Left colon (tissue), 2 donors: ENCODE measurements at regions not wholly inside any gene's neighbourhood (a gene's known extent, or its start where the extent isn't known, plus 50 kb on each side); places are given as distances from the start of the nearest gene placed in this dataset.

Experiments
- ATAC-seq: fragments of 200-7000 bp; cut with Tn5 transposase; one replicate; pipeline ENCODE4 v1.9.1; 2020; ENCODE audit warnings: mild to moderate bottlenecking, moderate library complexity
- DNase-seq, 2 donors: peaks; one replicate each; pipeline ENCODE4 v3.0.0-alpha.2; 2020
- intact Hi-C, 2 donors: fragments of 100-400 bp; cut with DNase I in 1 of 2; cut with micrococcal nuclease in 1 of 2; formaldehyde crosslinking; loops; one replicate each; pipeline versions ENCODE4 v1.11.2 to v1.14.0; 2022; cut with DNase I, micrococcal nuclease
- donor health status: DM: no; HTN: no; CAD: no.
- donor health status: DM: yes; HTN: yes; CAD: no.

DNA sequence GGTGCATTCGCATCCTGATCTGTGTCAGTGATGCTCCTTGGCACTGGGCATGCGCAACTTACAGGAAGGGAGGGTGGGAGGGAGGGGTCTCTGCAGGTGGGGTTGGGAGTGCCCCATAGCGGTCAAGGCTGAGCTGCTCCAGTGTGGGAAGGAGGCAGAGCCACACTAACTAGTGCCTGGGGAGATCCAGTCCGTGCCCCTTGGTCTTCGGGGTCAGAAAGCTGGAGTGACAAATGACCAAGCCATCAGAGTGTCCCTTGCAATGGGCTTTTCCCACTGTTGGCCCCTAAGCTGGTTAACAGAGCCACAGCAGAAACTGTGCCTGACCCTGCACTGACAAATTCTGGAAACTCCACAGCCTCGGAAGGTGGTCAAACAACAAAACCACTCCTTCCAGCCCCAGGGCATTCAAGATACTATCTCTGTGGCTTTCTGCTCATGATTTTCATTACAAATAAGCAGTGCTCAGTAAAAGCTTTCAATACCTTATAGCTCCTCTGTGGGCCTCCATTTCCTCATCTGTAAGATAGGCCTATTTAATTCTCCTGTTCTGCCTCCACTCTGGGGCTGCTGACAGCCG is 138.1 kb upstream of the UNC5B start:
- intact Hi-C loops: no loop called here
- DNase-seq (no peak), ATAC-seq (no peak)

DNA sequence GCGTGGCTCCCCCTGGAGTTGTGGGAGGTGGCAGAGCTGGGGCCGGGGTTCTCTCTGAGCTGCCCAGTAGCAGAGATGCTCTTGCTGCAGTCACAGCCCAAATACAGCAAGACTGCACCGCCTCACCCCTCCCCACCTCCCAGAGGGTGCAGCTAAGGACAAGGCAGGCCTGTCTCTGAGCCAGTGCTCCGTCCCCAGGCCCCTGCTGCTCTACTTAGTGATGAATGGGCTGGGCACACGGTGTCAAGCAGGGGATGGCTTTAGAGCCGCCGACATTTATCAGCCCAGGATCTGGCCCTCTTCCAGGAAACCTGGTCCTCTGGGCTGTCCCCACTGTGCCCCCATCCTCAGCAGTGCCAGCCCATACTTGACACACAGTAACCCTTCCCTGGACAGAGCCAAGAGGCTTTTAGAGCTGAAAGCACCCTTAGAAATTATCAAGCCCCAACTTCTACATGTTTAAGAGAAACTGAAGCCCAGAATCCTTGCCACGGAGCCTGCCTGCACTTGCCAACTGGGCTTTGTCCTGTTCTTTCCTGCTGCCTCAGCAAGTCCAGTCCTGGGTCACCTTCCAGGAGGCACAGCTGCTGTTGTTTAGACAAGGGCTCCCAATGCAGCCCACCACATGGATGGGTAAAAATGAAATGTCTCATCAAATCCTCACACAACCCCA is 137.1 kb upstream of the UNC5B start:
- no peak for DNase-seq
- intact Hi-C loops: no loop called here
- ATAC-seq: no peak

DNA sequence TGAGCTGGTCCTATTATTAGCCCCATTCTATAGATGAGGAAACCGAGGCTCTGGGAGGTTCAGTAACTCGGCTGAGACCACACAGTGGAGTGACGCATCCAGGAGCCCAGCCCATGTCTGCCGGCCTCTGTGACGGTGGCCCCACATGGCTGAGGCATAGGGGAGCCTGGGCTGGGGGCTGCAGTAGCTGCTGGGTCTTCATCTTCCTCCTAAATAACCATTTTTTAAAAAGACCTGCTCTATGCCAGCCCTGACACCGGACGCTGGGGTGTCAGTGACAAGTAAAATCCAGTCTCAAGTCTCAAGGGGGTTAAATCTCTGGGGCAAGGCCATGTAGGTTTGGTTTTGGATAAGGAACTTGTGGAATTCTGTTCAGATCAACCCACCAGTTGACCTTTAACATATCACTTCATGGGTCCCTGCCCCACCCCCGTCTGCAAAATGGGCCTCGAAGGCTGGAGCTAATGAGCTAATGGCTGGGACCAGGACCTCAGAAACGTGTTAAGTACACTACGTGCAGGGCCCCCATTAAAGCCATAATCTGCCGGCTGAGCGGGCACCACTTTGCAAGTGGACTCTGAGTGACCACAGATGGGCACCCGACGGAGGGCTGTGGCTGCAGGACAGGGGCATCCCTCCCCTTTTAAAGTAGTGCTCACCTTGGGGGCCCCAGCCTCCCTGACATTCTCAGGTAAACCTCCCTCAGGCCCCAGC is 136.5 kb upstream of the UNC5B start:
- intact Hi-C loops: no loop called here
- ATAC-seq (no peak), DNase-seq (no peak)

DNA sequence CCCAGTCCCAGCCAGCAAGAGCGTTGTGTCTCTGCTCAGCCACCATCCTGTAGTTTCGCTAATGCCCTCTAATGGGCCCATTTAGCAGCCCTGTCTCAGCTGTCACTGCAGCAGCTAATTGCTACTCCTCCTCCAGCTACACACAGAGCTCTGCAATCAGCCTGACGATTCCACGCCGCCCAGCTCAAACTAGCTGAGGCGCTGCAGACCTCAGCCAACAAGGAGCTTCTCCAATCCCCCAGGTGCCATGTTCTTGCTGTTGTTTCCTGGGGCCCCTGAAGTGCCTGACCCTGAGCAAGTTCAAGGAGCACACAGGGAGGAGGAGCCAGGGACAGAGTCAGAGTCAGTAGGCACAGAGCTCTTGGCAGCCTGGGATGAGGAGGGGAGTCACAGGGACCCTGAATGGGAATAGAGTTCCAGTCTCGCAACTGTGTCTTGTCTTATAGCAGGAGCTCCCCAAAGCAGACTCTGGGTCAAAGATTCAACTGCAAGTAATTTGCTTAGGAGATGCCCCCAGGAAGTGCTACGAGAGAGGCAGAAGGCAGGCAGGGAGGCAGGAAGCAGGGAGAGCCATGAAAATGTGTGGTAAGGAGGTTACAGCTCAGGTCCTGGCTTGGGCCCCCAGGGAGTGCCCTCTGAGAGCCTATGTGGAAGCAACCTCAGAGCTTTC is 135.8 kb upstream of the UNC5B start:
- ATAC-seq: no peak
- intact Hi-C loops: no loop called here

DNA sequence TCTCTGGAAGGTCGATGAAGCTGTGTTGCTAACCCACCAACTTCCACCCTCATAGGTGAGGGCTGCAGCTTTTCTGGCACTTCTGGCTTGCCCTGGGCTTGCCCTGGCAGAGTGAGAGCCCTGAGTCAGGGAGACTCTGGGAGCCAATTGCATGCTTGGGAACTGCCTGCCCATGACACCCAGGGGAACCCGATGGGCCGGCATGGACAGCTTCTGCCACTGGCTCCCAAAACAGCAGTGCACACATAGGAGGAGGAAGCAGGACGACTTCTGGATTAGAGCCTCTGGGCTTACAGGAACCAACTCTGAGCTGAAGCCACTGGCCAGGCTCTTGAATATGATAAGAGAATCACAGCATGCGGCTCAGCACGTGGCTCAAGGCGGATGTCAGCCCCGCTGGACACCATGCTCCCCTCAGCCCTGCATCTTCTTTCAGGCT is 135.2 kb upstream of the UNC5B start:
- intact Hi-C loops: no loop called here

More for the DNA sequence above, 135.8 kb upstream of the UNC5B start:
- no peak for DNase-seq

DNA sequence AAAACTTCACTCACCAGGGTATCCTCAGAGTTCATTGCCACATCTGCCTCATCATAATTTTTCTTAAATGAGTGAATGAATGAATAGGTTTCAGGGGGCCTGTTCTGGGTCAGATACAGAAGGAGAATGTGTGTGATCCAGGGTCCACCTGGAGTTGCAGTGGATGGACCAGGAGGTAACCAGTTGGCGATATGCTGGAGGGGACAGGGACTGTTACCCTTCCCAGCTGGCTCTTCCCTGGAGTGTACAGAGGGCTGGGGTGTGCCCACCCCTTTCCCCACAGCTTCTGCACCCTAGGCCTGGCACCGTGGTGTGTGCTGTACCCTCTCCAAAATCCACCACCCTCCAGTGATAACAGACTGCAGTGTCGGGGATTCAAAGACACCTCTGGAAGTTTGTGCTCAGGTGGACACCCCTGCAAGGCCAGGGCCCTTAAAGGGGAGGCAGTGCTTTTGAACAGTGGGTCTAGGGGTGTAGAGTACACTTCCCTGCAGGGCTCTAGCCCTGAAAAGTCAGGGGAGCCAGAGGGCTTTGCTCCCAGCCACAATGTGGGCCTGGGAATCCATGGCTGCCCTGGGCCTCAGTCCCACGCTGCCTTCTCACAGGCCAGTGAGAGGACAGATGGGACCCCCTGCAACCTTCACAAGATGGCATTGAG is 134.4 kb upstream of the UNC5B start:
- no peak for ATAC-seq
- no peak for DNase-seq
- intact Hi-C loops: no loop called here

More for the DNA sequence above, 135.2 kb upstream of the UNC5B start:
- DNase-seq (no peak), ATAC-seq (no peak)

DNA sequence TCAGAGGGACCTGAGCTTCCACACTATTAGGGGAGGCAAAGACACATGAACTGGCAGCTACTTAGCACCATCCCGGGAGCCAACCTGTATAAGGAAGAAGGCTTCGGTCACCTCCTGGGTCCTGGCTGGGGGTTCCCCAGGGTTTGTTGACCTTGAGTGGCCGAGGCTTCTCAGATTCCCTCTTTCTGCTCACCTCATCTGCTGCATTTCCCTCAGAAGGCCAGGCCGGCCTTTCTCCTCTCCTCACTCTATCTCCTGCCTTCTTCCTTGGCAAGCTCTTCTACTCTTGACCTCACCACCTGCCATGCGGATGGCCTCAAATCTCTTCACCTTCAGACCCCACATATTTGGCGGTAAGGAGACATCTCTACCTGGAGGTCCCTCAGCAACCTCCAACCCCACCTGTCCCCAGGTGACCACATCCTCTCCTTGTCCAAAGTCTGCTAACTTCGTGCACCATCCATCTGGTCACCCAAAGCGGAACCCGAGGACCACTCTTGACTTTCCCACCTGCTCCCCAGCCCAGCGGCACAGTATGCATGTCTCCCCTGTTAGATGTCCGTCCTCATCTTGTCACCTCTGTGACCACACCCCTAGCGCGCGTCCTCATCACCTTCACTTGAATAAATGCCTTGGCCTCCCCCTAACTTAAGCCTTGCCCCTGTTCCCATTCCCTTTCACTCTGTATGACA is 133.8 kb upstream of the UNC5B start:
- ATAC-seq (no peak), DNase-seq (no peak)
- intact Hi-C loops: no loop called here

DNA sequence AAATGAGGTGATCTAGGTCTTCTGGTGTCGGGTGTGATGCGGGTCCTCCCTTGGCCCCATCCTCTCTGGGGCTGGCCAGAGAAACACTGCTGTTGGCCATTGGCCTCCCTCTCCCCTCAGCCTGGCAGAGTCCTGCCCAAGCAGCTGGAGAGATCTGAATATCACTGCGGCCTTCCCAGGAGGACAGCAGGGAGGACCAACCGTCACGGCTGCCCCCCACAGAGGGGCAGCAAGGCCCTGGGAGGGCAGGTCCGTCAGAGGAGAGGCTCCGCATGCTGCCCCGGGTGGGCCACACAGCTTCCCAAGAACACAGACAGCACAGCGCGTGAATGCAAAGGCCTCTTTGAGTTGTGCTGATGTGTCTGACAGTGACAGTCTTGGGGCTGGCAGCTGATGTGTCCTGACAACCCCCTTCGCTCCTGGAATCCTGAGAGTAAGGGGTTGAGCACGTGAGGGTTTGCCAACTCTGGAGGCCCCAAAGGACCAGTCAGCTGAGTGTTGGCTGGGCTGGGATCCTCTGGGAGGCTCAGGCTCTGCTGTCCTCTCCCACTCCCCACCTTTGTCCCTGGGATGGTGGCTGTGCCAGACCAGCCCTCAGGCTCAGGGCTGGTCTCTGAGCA is 132.5 kb upstream of the UNC5B start:
- ATAC-seq: no peak
- no peak for DNase-seq
- intact Hi-C loops: no loop called here

DNA sequence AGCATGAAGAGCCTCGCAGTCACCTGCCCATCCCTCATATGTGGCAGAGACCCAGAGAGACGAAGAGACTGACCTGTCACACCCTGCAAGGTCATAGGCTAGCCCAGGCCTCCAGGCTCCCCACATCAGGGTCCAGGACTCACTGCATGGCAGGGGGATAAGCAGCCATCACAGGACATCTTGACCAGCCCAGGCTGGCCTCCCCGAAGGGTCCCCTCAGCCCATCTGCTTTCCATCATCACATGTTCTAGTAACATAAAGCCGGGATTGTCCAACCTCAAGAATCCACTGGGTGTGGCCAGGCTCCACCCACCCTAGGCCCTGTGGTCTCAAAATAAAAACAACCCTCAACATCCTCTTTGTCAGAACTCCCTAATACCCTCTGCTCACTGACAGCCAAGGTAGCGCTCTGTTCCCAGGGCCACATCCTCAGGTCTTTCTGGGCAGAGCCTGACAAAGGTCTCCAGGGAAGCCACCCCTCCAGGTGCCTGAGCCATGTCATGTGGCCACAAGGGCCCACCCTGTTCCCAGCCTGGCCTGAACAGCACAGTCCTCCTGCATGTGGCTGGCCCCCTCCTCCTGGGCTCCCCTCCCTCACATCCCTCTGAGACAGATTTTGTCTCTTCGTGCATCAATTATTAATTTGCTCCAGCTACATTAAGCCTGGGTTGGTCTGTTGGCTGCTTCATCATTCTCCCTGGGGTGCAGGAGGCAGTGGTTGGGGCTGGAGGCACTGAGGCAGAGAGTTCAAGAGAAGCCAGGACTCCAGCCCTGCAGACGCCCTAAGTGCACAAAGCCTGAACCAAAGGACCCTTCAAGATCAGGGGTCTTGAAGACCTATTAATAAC is 131.8 kb upstream of the UNC5B start:
- no peak for ATAC-seq
- DNase-seq: no peak

DNA sequence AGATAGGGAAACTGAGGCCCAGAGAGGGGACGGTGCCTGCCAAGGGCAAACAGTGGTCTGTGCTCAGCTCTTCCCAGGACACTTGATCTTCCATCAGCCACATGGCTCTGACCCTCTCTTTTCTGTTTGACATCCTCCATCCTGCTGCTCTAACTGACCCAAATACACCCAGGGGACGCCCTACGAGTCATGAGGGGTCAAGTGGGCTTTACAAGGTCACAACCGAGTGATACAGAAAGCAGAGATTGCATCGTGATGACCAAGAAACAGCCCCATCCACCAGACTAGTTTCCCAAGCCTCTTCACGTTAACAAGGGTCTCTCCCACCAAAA is 131.2 kb upstream of the UNC5B start:
- intact Hi-C loops: no loop called here
- ATAC-seq (no peak), DNase-seq (no peak)

More for the DNA sequence above, 131.8 kb upstream of the UNC5B start:
- intact Hi-C loops: no loop called here

DNA sequence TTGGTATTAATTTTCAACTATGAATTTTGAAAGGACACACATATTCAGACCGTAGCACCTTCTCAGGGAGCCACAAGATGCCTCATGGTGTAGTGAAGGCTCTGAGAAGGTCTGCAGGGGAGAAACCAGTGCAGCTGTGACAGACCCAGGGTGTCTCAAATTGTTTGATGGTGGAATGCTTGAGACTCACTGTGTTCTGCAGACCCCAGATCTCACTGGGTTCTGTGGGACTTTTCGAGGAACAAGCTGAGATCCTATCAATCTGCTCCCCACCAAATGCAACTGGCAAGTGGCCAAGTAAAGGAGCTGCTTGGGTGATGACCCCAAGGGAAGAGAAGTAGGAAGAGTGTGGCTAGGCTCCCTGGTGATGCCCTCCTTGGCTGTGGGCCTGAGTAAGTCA is 130.5 kb upstream of the UNC5B start:
- no peak for DNase-seq
- no peak for ATAC-seq
- intact Hi-C loops: no loop called here

DNA sequence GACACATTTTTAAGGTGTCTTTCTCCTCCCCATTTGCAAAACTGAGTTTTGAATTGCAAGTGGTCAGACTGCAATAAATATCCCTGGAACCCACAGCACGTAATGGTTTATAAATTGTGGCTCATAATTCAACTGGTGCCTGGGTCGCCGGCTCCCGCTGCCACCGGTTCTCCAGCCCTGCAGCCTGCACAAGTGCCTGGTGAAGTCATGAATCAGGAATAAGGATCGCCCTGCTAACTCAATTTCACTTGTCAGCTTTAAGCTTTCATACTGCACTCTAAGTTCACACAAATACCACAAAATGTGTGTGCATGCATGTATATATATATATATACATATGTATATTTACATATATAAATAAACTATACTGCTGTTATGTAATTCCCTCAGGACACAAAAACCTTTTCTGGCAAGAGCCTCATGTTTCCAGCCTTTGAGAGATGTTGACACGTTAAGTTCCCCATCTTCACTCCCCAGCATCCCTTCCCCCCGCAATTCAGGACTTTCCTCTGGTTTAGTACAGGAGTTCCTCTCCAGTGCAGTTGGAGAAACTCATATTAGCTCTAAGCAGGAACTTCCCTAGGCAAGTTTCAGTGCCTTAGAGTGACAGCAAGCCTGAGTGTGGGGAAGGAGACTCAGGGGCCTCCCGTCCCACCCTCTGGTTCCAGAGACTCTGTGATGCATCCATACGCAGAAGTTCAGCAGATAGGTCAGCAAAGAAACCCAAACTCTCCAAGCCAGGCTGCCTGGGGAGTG is 129.2 kb upstream of the UNC5B start:
- ATAC-seq (no peak), DNase-seq (no peak)
- intact Hi-C loops: no loop called here

DNA sequence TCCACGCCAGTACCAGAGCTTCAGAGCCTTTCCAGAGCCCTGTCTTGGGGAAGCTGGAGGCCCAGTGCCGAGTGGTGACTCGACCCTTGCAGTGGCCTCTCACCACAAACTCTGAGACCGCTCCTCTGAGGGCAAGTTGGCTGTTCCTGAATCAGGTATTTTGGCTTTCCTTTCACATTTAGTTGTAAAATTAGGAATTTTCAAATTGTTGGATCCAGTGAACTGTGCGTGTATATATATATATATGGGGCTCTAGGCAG is 128.7 kb upstream of the UNC5B start:
- intact Hi-C loops: no loop called here
- DNase-seq (no peak), ATAC-seq (no peak)

DNA sequence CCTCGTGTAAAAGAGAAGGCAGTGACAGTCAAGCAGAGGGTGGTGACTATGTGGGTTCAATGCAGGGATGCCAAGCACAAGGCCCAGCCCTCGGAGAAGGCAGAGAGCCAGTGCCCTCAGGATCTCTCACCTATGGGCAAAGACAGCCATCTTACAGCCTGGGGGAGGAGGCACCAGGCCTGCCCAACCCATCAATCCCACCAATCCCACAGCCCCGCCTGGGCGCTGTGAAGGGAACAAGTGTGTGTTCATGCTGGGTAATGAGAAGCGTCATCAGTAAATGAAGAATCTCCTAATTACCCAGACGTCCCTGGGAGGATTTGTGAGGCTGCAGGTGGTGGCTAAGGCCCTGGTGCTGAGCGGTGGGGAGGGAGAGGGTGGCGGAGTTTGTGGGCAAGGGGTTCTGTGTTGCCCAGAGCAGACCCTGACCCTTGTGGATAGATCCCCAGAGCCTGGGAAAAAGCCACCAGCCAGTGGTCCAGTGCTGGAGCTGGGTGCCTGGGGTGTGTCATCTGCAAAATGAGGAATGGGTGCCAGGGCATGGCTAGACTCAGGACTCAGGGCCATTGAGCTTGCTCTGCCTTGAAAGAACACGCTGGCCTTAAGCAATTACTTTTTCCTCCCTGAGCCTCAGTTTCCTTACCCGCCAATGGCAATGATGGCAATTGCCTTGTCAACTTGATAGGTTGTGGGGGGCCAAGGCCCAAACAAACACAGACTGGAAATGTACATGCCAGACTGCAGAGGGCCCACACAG is 128.1 kb upstream of the UNC5B start:
- no peak for ATAC-seq
- intact Hi-C loops: no loop called here
- DNase-seq: no peak

DNA sequence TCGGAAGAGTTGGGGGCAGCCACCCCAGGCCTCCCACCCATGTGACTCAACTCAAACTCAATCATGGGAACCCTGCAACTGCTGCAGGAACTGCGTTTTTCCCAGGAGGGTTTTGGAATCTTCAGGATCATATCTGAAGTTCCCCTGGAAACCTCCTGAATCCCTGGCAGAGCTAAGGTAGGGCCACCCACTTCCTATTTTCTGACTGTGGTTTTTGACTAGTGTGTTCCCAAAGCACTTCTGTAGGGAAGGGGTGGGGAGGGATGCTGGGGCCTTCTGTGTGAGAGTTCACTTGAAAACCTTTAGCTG is 127.6 kb upstream of the UNC5B start:
- no peak for ATAC-seq
- intact Hi-C loops: no loop called here
- no peak for DNase-seq

DNA sequence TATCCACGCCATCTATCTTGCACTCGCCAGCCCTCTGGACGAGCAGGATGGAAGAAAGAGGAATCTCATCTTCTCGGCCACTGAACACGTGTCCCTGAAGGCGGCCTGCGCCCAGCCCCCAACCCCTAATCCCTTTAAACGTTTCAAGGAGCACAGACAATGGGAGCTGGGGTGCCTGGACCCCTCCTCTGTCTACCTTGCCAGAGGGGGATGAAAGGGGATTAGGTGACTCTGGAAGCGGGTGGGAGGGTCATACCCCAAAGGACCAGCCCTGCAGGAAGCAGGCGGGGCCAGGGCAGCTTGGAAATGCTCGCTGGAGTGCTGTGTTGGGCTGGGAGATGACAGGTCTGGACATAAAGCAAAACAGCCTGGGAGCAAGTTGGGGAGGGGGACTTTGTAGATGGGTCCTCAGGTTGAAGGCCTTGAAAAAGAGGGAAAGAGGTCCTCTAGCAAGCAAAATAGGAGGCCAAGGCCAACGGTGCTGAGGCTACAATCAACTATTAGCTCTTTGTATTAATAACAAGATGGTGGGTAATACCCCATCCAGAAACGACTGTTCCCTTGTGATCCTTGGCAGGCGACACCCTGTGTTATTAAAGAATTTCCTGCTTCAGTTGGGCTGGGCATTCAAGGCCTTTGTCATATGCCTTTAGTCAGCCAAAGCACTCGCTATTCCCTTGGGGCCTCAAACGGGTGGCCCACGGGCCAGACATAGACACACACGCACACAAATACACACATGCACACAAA is 126.5 kb upstream of the UNC5B start:
- DNase-seq (no peak), ATAC-seq (no peak)

More for the DNA sequence above, 126.5 kb upstream of the UNC5B start:
- intact Hi-C loops: no loop called here
